IPS DF 6.9 (cell line): ENCODE measurements at regions not wholly inside any gene's neighbourhood (a gene's known extent, or its start where the extent isn't known, plus 50 kb on each side); places are given as distances from the start of the nearest gene placed in this dataset.
"Not testable (repeated sequence)": the region's sequence is repeated elsewhere in the genome, so short reads cannot be mapped to it uniquely, and the experiment has no call there.

ENCODE experiments used
- DNase-seq: peaks from one replicate; pipeline ENCODE4 v3.0.0-alpha.2; 2013; ENCODE audit warnings: low read depth, low spot score
- H3K27ac ChIP-seq: one replicate; pipeline ENCODE4 v1.5.1; 2013; ENCODE audit warnings: low read length, control low read depth
- H3K27me3 ChIP-seq: 2 replicates; pipeline ENCODE4 v1.6.1; 2013; ENCODE audit warnings: mild to moderate bottlenecking, low read length; ENCODE audit not compliant: control insufficient read depth, insufficient read depth
- H3K36me3 ChIP-seq: 2 replicates; pipeline ENCODE4 v1.6.1; 2013; ENCODE audit warnings: low read length; ENCODE audit not compliant: control insufficient read depth, insufficient read depth
- H3K4me1 ChIP-seq: 2 replicates; pipeline ENCODE4 v1.6.1; 2013; ENCODE audit warnings: low read length; ENCODE audit not compliant: control insufficient read depth, insufficient read depth
- H3K4me3 ChIP-seq: 2 replicates; pipeline ENCODE4 v1.5.1; 2013; ENCODE audit warnings: mild to moderate bottlenecking, low read length
- H3K9me3 ChIP-seq: 2 replicates; pipeline ENCODE4 v1.6.1; 2013; ENCODE audit warnings: low read length, inconsistent platforms; ENCODE audit not compliant: control insufficient read depth, insufficient read depth
- WGBS: extraction: QIAGEN DNeasy Blood & Tissue Kit; methylation state at CpG from one replicate; pipeline ENCODE4 v1.1.7; 2013; ENCODE audit warnings: mixed read lengths, missing lambda C conversion rate; ENCODE audit not compliant: insufficient read length, insufficient coverage; 5-methylcytosine and 5-hydroxymethylcytosine counted together

DNA sequence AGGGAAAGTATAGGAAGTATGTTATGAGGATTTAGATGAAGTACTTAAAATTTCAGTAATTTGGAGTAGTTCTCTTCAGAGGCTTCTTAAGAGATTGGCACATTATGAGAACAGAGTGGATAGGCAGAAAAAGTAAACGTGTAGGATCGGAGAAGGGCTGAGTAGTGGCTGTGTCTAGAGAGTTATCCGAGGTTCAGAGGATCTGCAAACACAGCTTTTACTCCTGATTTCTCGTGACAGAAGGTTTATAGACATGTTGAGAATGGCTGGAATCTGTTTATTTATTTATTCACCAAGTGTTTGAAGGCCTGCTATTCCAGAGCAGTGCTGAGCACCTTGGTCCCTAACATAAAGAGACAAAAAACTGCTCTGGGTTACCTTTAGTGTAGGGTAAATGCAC lies 51.4 kb upstream of the NIPA1 start:
- not testable (repeated sequence) for H3K27me3 ChIP-seq, H3K9me3 ChIP-seq, H3K36me3 ChIP-seq, H3K4me3 ChIP-seq, H3K4me1 ChIP-seq, DNase-seq, H3K27ac ChIP-seq
- no CpG with 5 or more reads among the region's 4 CpGs for WGBS

DNA sequence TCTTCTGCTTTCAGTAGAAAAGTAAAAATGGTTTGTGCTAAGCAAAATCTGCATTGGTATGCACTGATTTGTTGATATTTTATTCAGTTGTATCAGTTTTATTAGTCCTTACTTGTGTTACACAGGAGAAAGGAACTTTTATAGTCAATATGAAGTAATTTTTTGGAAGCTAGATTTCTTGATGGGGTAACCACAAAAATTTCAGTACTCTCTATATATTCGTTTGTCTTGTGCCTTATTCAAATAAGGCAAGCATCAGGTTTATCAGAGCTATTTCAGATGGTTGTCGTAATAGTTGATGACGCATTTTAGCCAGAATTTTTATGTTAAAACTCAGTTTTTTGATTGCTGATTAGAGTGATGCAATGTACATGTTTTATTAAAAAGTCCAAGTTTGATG lies 50.7 kb upstream of the NIPA1 start:
- Histone ChIP-seq H3K4me3 (no peak overlapping the region), H3K36me3 (no peaks in the 10 kb centered on the region), H3K9me3 (no peaks in the 10 kb centered on the region), H3K4me1 (no peaks in the 10 kb centered on the region), H3K27me3 (no peaks in the 10 kb centered on the region), H3K27ac (no peak overlapping the region)
- no peak for DNase-seq
- no CpG with 5 or more reads among the region's 3 CpGs for WGBS

- not testable (repeated sequence) for H3K9me3 ChIP-seq, H3K4me1 ChIP-seq, DNase-seq, H3K27ac ChIP-seq, H3K27me3 ChIP-seq, H3K4me3 ChIP-seq, H3K36me3 ChIP-seq
Observed at GRCh38 chr15:22736200-22736599, 50.2 kb upstream of the NIPA1 start.
